Calu3 (cell line): ENCODE measurements at regions not wholly inside any gene's neighbourhood (a gene's known extent, or its start where the extent isn't known, plus 50 kb on each side); places are given as distances from the start of the nearest gene placed in this dataset.

Experiments used
- BruUV-seq: library from RNA; stranded (reverse); fragments of 400-500 nt; replicated peaks from 2 replicates; lab custom pipeline; 2021; lab: Mats Ljungman, UMichigan
- CTCF ChIA-PET: fragments of 300-600 bp; sonication (Branson Sonifier 250); formaldehyde crosslinking; loops from one replicate; lab custom pipeline; 2022; ENCODE audit warnings: antibody characterized with exemption; lab: Charles Lee
- DNase-seq: peaks from one replicate; pipeline ENCODE4 v3.0.0; 2022
- H3K27ac Mint-ChIP-seq: one replicate; pipeline ENCODE4 v1.8.0; 2022; ENCODE audit warnings: mixed read lengths; ENCODE audit not compliant: unreplicated experiment
- H3K27me3 Mint-ChIP-seq: one replicate; pipeline ENCODE4 v1.8.0; 2022; ENCODE audit warnings: mixed read lengths; ENCODE audit not compliant: unreplicated experiment
- H3K36me3 Mint-ChIP-seq: one replicate; pipeline ENCODE4 v1.8.0; 2022; ENCODE audit warnings: mild to moderate bottlenecking, moderate library complexity, mixed read lengths; ENCODE audit not compliant: insufficient read depth, unreplicated experiment
- H3K4me1 Mint-ChIP-seq: one replicate; pipeline ENCODE4 v1.8.0; 2022; ENCODE audit warnings: mild to moderate bottlenecking, low read depth, mixed read lengths; ENCODE audit not compliant: unreplicated experiment
- H3K4me3 Mint-ChIP-seq: one replicate; pipeline ENCODE4 v1.8.0; 2022; ENCODE audit warnings: mild to moderate bottlenecking, low read depth, moderate library complexity, mixed read lengths; ENCODE audit not compliant: unreplicated experiment
- H3K9me3 Mint-ChIP-seq: one replicate; pipeline ENCODE4 v1.8.0; 2022; ENCODE audit warnings: low read depth, mixed read lengths; ENCODE audit not compliant: unreplicated experiment
- intact Hi-C: fragments of 100-400 bp; cut with micrococcal nuclease; formaldehyde crosslinking; loops from one replicate; pipeline ENCODE4 v1.10.0; 2022; ENCODE audit not compliant: unreplicated experiment
- TF ChIP-seq, protein P1 (sequence below): fragments of 200-600 bp; IDR thresholded peaks from one replicate; pipeline ENCODE4 v1.8.0; 2022; ENCODE audit warnings: antibody characterized with exemption; ENCODE audit not compliant: unreplicated experiment

- no peaks in the 10 kb centered on the region for H3K9me3 Mint-ChIP-seq
- no peaks in the 10 kb centered on the region for H3K4me1 Mint-ChIP-seq
- H3K36me3 Mint-ChIP-seq = no peaks in the 10 kb centered on the region
- DNase-seq = no peak
- TF ChIP-seq, protein P1, sequence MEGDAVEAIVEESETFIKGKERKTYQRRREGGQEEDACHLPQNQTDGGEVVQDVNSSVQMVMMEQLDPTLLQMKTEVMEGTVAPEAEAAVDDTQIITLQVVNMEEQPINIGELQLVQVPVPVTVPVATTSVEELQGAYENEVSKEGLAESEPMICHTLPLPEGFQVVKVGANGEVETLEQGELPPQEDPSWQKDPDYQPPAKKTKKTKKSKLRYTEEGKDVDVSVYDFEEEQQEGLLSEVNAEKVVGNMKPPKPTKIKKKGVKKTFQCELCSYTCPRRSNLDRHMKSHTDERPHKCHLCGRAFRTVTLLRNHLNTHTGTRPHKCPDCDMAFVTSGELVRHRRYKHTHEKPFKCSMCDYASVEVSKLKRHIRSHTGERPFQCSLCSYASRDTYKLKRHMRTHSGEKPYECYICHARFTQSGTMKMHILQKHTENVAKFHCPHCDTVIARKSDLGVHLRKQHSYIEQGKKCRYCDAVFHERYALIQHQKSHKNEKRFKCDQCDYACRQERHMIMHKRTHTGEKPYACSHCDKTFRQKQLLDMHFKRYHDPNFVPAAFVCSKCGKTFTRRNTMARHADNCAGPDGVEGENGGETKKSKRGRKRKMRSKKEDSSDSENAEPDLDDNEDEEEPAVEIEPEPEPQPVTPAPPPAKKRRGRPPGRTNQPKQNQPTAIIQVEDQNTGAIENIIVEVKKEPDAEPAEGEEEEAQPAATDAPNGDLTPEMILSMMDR = no peak
- CTCF ChIA-PET = interaction anchor here (2.4 kb wide), 1 partner anchor 10 kb away, joined by 7 read pairs; no protein-coding TSS in a partner anchor
- H3K27ac Mint-ChIP-seq = no peak overlapping the region
- intact Hi-C loops = no loop called here
- H3K4me3 Mint-ChIP-seq = no peak overlapping the region
- no peaks in the 10 kb centered on the region for H3K27me3 Mint-ChIP-seq
- BruUV-seq = no TSS peak
These were observed 305.5 kb upstream of the PLET1 start for GRCh38 chr11:112566124-112566523.

GRCh38 chr11:112570333-112570732, 309.7 kb upstream of the PLET1 start:
- H3K4me3 Mint-ChIP-seq = no peak overlapping the region
- no peaks in the 10 kb centered on the region for H3K36me3 Mint-ChIP-seq
- TF ChIP-seq, protein P1 = no peak
- BruUV-seq = no TSS peak
- no peak for DNase-seq
- H3K27ac Mint-ChIP-seq = no peak overlapping the region
- peaks cover 28% of the 10 kb centered on the region for H3K27me3 Mint-ChIP-seq
- CTCF ChIA-PET = interaction anchor here (0.6 to 0.9 kb wide), 2 partner anchors 18 to 386 kb away, joined by 3 read pairs; no protein-coding TSS in a partner anchor
- no peaks in the 10 kb centered on the region for H3K4me1 Mint-ChIP-seq
- H3K9me3 Mint-ChIP-seq = no peaks in the 10 kb centered on the region
- intact Hi-C loops = no loop called here

DNA sequence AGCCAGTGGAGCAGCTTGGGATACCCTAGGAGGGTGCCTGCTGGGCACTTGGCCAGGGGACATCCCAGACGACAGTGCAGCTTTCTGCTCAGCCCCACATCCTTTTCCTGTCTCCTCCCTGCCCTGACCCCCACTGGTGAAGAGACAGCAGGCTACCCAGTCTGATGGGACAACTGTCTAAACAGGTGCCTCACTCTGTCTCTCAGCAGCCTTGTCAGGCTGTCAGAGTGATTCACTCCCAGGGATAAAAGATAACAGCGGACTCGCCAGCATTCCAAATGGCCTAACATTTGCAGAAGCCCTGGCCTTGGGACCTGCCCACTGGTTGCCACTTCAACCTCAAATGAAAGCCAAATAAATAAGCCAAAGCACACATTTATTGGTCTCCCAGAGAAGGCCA, 318.6 kb upstream of the PLET1 start:
- no peaks in the 10 kb centered on the region for H3K9me3 Mint-ChIP-seq
- BruUV-seq = no TSS peak
- no peak for DNase-seq
- no peak overlapping the region for H3K4me3 Mint-ChIP-seq
- H3K4me1 Mint-ChIP-seq = no peaks in the 10 kb centered on the region
- H3K36me3 Mint-ChIP-seq = no peaks in the 10 kb centered on the region
- no peaks in the 10 kb centered on the region for H3K27me3 Mint-ChIP-seq
- TF ChIP-seq, protein P1 = no peak
- no peak overlapping the region for H3K27ac Mint-ChIP-seq
- intact Hi-C loops = no loop called here
- CTCF ChIA-PET = no interaction called here

- no peak for DNase-seq
- CTCF ChIA-PET = no interaction called here
- Mint-ChIP-seq H3K9me3 (no peaks in the 10 kb centered on the region), H3K36me3 (no peaks in the 10 kb centered on the region), H3K4me1 (no peaks in the 10 kb centered on the region), H3K27ac (no peak overlapping the region), H3K27me3 (no peaks in the 10 kb centered on the region), H3K4me3 (no peak overlapping the region)
- no TSS peak for BruUV-seq
- intact Hi-C loops = loop anchor here (10.0 kb wide), 1 partner anchor 286 kb away; no protein-coding TSS in a partner anchor
- TF ChIP-seq, protein P1 = no peak
These were observed 320.2 kb upstream of the PLET1 start for GRCh38 chr11:112580864-112581263.
